ENCODE measurements at regions not wholly inside any gene's neighbourhood (a gene's known extent, or its start where the extent isn't known, plus 50 kb on each side); places are given as distances from the start of the nearest gene placed in this dataset.

- Histone ChIP-seq H3K4me2 (ENCODE audit: low read depth, low read length, poor library complexity, severe bottlenecking) (no peak overlapping the region), H3K79me2 (ENCODE audit: insufficient read depth, low read length) (no peaks in the 10 kb centered on the region), H3K9ac (ENCODE audit: low read depth, low read length, poor library complexity, severe bottlenecking) (no peak overlapping the region), H3K27me3 (ENCODE audit: insufficient read depth, low read length, poor library complexity, severe bottlenecking) (no peaks in the 10 kb centered on the region), H3K36me3 (ENCODE audit: insufficient read depth, low read length) (no peaks in the 10 kb centered on the region), H3K4me3 (ENCODE audit: low read length, poor library complexity, severe bottlenecking) (no peak overlapping the region), H2AFZ (ENCODE audit: low read length) (no peak overlapping the region), H3K9me2 (replicated peaks; ENCODE audit: low read depth, low read length) (no peaks in the 10 kb centered on the region), H4K20me1 (ENCODE audit: insufficient read depth, low read length, poor library complexity, severe bottlenecking) (no peaks in the 10 kb centered on the region), H3K4me1 (ENCODE audit: insufficient read depth, low read length, poor library complexity, severe bottlenecking) (no peaks in the 10 kb centered on the region), H3K9me3 (ENCODE audit: insufficient read depth, low read depth, low read length) (no peaks in the 10 kb centered on the region), H3F3A (ENCODE audit: low read depth) (no peaks in the 10 kb centered on the region)
- TF ChIP-seq EZH2phosphoT487 (IDR thresholded peaks at IDR 0.05; ENCODE audit: borderline replicate concordance) = no peak
- no peak for TF ChIP-seq CTCF (conservative IDR thresholded peaks at IDR 0.05; ENCODE audit: low read length)
Observed at GRCh38 chr18:22265838-22266237, 96.4 kb downstream of the GATA6 start.

- Histone ChIP-seq H3K4me3 (ENCODE audit: low read length, poor library complexity, severe bottlenecking) (no peak overlapping the region), H3K27me3 (ENCODE audit: insufficient read depth, low read length, poor library complexity, severe bottlenecking) (no peaks in the 10 kb centered on the region), H3K4me2 (ENCODE audit: low read depth, low read length, poor library complexity, severe bottlenecking) (no peak overlapping the region), H3K79me2 (ENCODE audit: insufficient read depth, low read length) (no peaks in the 10 kb centered on the region), H3K36me3 (ENCODE audit: insufficient read depth, low read length) (no peaks in the 10 kb centered on the region), H3F3A (ENCODE audit: low read depth) (no peaks in the 10 kb centered on the region), H3K4me1 (ENCODE audit: insufficient read depth, low read length, poor library complexity, severe bottlenecking) (no peaks in the 10 kb centered on the region), H3K9ac (ENCODE audit: low read depth, low read length, poor library complexity, severe bottlenecking) (no peak overlapping the region), H3K9me3 (ENCODE audit: insufficient read depth, low read depth, low read length) (no peaks in the 10 kb centered on the region), H4K20me1 (ENCODE audit: insufficient read depth, low read length, poor library complexity, severe bottlenecking) (no peaks in the 10 kb centered on the region), H3K9me2 (replicated peaks; ENCODE audit: low read depth, low read length) (no peaks in the 10 kb centered on the region), H2AFZ (ENCODE audit: low read length) (no peak overlapping the region)
- no peak for TF ChIP-seq EZH2phosphoT487 (IDR thresholded peaks at IDR 0.05; ENCODE audit: borderline replicate concordance)
- TF ChIP-seq CTCF (conservative IDR thresholded peaks at IDR 0.05; ENCODE audit: low read length) = no peak
Observed at GRCh38 chr18:22260208-22260820, 90.9 kb downstream of the GATA6 start.

GRCh38 chr18:22257022-22257543 is 87.7 kb downstream of the GATA6 start:
- Histone ChIP-seq H3F3A (ENCODE audit: low read depth) (no peaks in the 10 kb centered on the region), H3K79me2 (ENCODE audit: insufficient read depth, low read length) (no peaks in the 10 kb centered on the region), H3K4me2 (ENCODE audit: low read depth, low read length, poor library complexity, severe bottlenecking) (no peak overlapping the region), H3K9me2 (replicated peaks; ENCODE audit: low read depth, low read length) (no peaks in the 10 kb centered on the region), H3K36me3 (ENCODE audit: insufficient read depth, low read length) (no peaks in the 10 kb centered on the region), H4K20me1 (ENCODE audit: insufficient read depth, low read length, poor library complexity, severe bottlenecking) (no peaks in the 10 kb centered on the region), H2AFZ (ENCODE audit: low read length) (0 out of 2 replicates have a peak overlapping the region, but pooled peaks have one; percentile 10), H3K9ac (ENCODE audit: low read depth, low read length, poor library complexity, severe bottlenecking) (no peak overlapping the region), H3K4me3 (ENCODE audit: low read length, poor library complexity, severe bottlenecking) (no peak overlapping the region), H3K4me1 (ENCODE audit: insufficient read depth, low read length, poor library complexity, severe bottlenecking) (no peaks in the 10 kb centered on the region), H3K27me3 (ENCODE audit: insufficient read depth, low read length, poor library complexity, severe bottlenecking) (no peaks in the 10 kb centered on the region), H3K9me3 (ENCODE audit: insufficient read depth, low read depth, low read length) (no peaks in the 10 kb centered on the region)
- TF ChIP-seq EZH2phosphoT487 (IDR thresholded peaks at IDR 0.05; ENCODE audit: borderline replicate concordance) = no peak
- TF ChIP-seq CTCF (conservative IDR thresholded peaks at IDR 0.05; ENCODE audit: low read length) = no peak
